B cell (primary cell): ENCODE measurements at regions not wholly inside any gene's neighbourhood (a gene's known extent, or its start where the extent isn't known, plus 50 kb on each side); places are given as distances from the start of the nearest gene placed in this dataset.

Experiments used
- ATAC-seq: fragments of 200-7000 bp; cut with Tn5 transposase; one replicate; pipeline ENCODE4 v1.10.0; 2021; ENCODE audit warnings: low read depth, mild to moderate bottlenecking, moderate number of reproducible peaks, moderate library complexity
- CTCF ChIA-PET: fragments of 350-600 bp; sonication (Branson Sonifier 250); formaldehyde crosslinking; loops from one replicate; lab custom pipeline; 2021; ENCODE audit warnings: antibody characterized with exemption, inconsistent platforms; lab: Charles Lee
- POLR2A ChIA-PET: fragments of 350-600 bp; sonication (Branson Sonifier 250); formaldehyde crosslinking; loops from one replicate; lab custom pipeline; 2021; ENCODE audit warnings: antibody characterized with exemption; lab: Charles Lee
- DNase-seq: peaks from one replicate; pipeline ENCODE4 v3.0.0; 2013
- H2AFZ ChIP-seq: 2 replicates; pipeline ENCODE4 v1.6.1; 2012; ENCODE audit warnings: mild to moderate bottlenecking, low read depth, low read length; ENCODE audit not compliant: insufficient read depth, poor library complexity, severe bottlenecking
- H3K27ac ChIP-seq, 2 donors: 1 replicate in 1 of 2; 2 replicates in 1 of 2; pipeline ENCODE4 v1.5.1; 2012 to 2013; ENCODE audit warnings: low read length in 2 of 2, mild to moderate bottlenecking in 2 of 2, moderate library complexity in 1 of 2
- H3K27me3 ChIP-seq, 4 experiments: fragments of 200-600 bp in 1 of 4; sonication (generic) in 1 of 4; replicated peaks in 1 of 4; 1 replicate in 2 of 4; 2 replicates in 2 of 4; pipeline versions ENCODE4 v1.6.1 to v1.7.0; 2013 to 2016; ENCODE audit warnings: low read length in 3 of 4, mild to moderate bottlenecking in 2 of 4, mixed read lengths in 1 of 4, moderate library complexity in 1 of 4; ENCODE audit not compliant: insufficient read depth in 4 of 4, control insufficient read depth in 3 of 4; ENCODE audit errors: control extremely low read depth in 1 of 4
- H3K36me3 ChIP-seq, 2 experiments: replicated peaks in 1 of 2; 1 replicate in 1 of 2; 2 replicates in 1 of 2; pipeline versions ENCODE4 v1.6.1 to v1.7.1; 2013; ENCODE audit warnings: low read length in 1 of 2; ENCODE audit not compliant: insufficient read depth in 2 of 2, control insufficient read depth in 1 of 2; ENCODE audit errors: control extremely low read depth in 1 of 2, extremely low read depth in 1 of 2
- H3K4me1 ChIP-seq, 2 donors: fragments of 200-600 bp in 1 of 2; sonication (generic) in 1 of 2; 1 replicate in 1 of 2; 2 replicates in 1 of 2; pipeline versions ENCODE4 v1.5.1 to v1.6.1; 2013 to 2017; ENCODE audit warnings: low read length in 2 of 2; ENCODE audit not compliant: control insufficient read depth in 2 of 2, insufficient read depth in 2 of 2
- H3K4me2 ChIP-seq: replicated peaks from 2 replicates; pipeline ENCODE3; 2012; ENCODE audit warnings: mild to moderate bottlenecking, low read depth, low read length; ENCODE audit not compliant: poor library complexity, severe bottlenecking
- H3K4me3 ChIP-seq, 5 experiments: fragments of 200-600 bp in 1 of 5; sonication (generic) in 1 of 5; 1 replicate in 3 of 5; 2 replicates in 2 of 5; pipeline versions ENCODE4 v1.5.1 to v1.7.0; 2011 to 2016; ENCODE audit warnings: low read length in 4 of 5, mild to moderate bottlenecking in 4 of 5, low read depth in 2 of 5, control low read depth in 1 of 5, moderate library complexity in 1 of 5; ENCODE audit not compliant: insufficient read depth in 1 of 5; ENCODE audit errors: control extremely low read depth in 1 of 5, extremely low read depth in 1 of 5
- H3K79me2 ChIP-seq: fragments of 200-600 bp; sonication (generic); one replicate; pipeline ENCODE4 v1.6.0; 2016; ENCODE audit warnings: low read length; ENCODE audit not compliant: control insufficient read depth, insufficient read depth
- H3K9ac ChIP-seq: fragments of 200-600 bp; sonication (generic); 2 replicates; pipeline ENCODE4 v1.6.1; 2017; ENCODE audit warnings: mild to moderate bottlenecking, low read length, moderate library complexity
- H3K9me3 ChIP-seq, 3 donors: one replicate each; pipeline versions ENCODE4 v1.6.1 to v1.7.1; 2013; ENCODE audit warnings: low read length in 2 of 3; ENCODE audit not compliant: control insufficient read depth in 2 of 3, insufficient read depth in 1 of 3; ENCODE audit errors: control extremely low read depth in 1 of 3
- H4K20me1 ChIP-seq: 2 replicates; pipeline ENCODE4 v1.6.0; 2012; ENCODE audit warnings: mild to moderate bottlenecking, low read length; ENCODE audit not compliant: insufficient read depth, control insufficient read depth, poor library complexity, severe bottlenecking
- H3K27ac Mint-ChIP-seq: one replicate; pipeline ENCODE4 v1.8.0; 2021; ENCODE audit warnings: mixed read lengths
- H3K27me3 Mint-ChIP-seq: one replicate; pipeline ENCODE4 v1.8.0; 2021; ENCODE audit warnings: mixed read lengths
- H3K4me1 Mint-ChIP-seq: one replicate; pipeline ENCODE4 v1.8.0; 2021; ENCODE audit warnings: mixed read lengths
- H3K4me3 Mint-ChIP-seq: one replicate; pipeline ENCODE4 v1.8.0; 2021; ENCODE audit warnings: mixed read lengths
- H3K9me3 Mint-ChIP-seq: one replicate; pipeline ENCODE4 v1.8.0; 2022; ENCODE audit warnings: mixed read lengths; ENCODE audit not compliant: insufficient read depth
- CTCF ChIP-seq: fragments of 200-600 bp; IDR thresholded peaks from one replicate; pipeline ENCODE4 v1.8.0; 2022; ENCODE audit warnings: antibody characterized with exemption, mild to moderate bottlenecking
- EZH2 ChIP-seq: IDR thresholded peaks from 2 replicates; pipeline ENCODE4 v1.6.1; 2012; ENCODE audit warnings: borderline replicate concordance, low read depth, mild to moderate bottlenecking, moderate library complexity, low read length; ENCODE audit not compliant: insufficient read depth, poor library complexity, severe bottlenecking
- whole genome bisulfite sequencing: methylation state at CpG from one replicate; pipeline ENCODE4 v1.1.5; 2013; ENCODE audit warnings: missing lambda C conversion rate; ENCODE audit not compliant: insufficient coverage; 5-methylcytosine and 5-hydroxymethylcytosine counted together
- intact Hi-C: fragments of 100-400 bp; cut with micrococcal nuclease; formaldehyde crosslinking; loops from one replicate; pipeline ENCODE4 v1.10.0; 2022

- Histone ChIP-seq H3K36me3 (no peaks in the 10 kb centered on the region), H2AFZ (no peak overlapping the region), H3K4me3 (no peak overlapping the region), H4K20me1 (no peaks in the 10 kb centered on the region), H3K27ac (no peak overlapping the region), H3K9ac (no peak overlapping the region), H3K79me2 (no peaks in the 10 kb centered on the region), H3K9me3 (peaks cover 0 to 3% (median 0%) of the 10 kb centered on the region in 3 donors), H3K27me3 (no peaks in the 10 kb centered on the region), H3K4me2 (no peak overlapping the region), H3K4me1 (no peaks in the 10 kb centered on the region)
- TF ChIP-seq EZH2 = no peak
- TF ChIP-seq CTCF = no peak
- H3K27me3 Mint-ChIP-seq = peaks cover 4% of the 10 kb centered on the region
- no peak overlapping the region for H3K4me3 Mint-ChIP-seq
- ChIA-PET CTCF (no interaction called here), POLR2A (no interaction called here)
- H3K27ac Mint-ChIP-seq = no peak overlapping the region
- no peaks in the 10 kb centered on the region for H3K9me3 Mint-ChIP-seq
- no peak for DNase-seq
- WGBS = 98% methylated on average over 9 of the region's 18 CpGs
- no peaks in the 10 kb centered on the region for H3K4me1 Mint-ChIP-seq
- no peak for ATAC-seq
- intact Hi-C loops = no loop called here
Observed at GRCh38 chr10:129021594-129022304, 445.3 kb upstream of the MGMT start.

- CTCF ChIA-PET = no interaction called here
- intact Hi-C loops = no loop called here
- peaks cover 4% of the 10 kb centered on the region for H3K27me3 Mint-ChIP-seq
- no peaks in the 10 kb centered on the region for H3K9me3 ChIP-seq
- H3K9me3 Mint-ChIP-seq = no peaks in the 10 kb centered on the region
- no peak overlapping the region for H3K27ac ChIP-seq
- no peaks in the 10 kb centered on the region for H4K20me1 ChIP-seq
- H3K9ac ChIP-seq = no peak overlapping the region
- ATAC-seq (no peak), DNase-seq (no peak)
- no peaks in the 10 kb centered on the region for H3K4me1 Mint-ChIP-seq
- 82% methylated on average over 2 of the region's 5 CpGs for whole genome bisulfite sequencing
- H3K4me1 ChIP-seq = no peaks in the 10 kb centered on the region
- H3K27me3 ChIP-seq = no peaks in the 10 kb centered on the region
- no peaks in the 10 kb centered on the region for H3K36me3 ChIP-seq
- H3K27ac Mint-ChIP-seq = no peak overlapping the region
- H3K79me2 ChIP-seq = no peaks in the 10 kb centered on the region
- no peak overlapping the region for H3K4me3 ChIP-seq
- POLR2A ChIA-PET = no interaction called here
- no peak overlapping the region for H2AFZ ChIP-seq
- no peak overlapping the region for H3K4me3 Mint-ChIP-seq
- H3K4me2 ChIP-seq = no peak overlapping the region
- no peak for TF ChIP-seq EZH2
- no peak for TF ChIP-seq CTCF
Observed at GRCh38 chr10:129023082-129023481, 444.0 kb upstream of the MGMT start.
